ENCODE measurements at regions not wholly inside any gene's neighbourhood (a gene's known extent, or its start where the extent isn't known, plus 50 kb on each side); places are given as distances from the start of the nearest gene placed in this dataset.

GRCh38 chr2:4909346-4910009 lies 782.7 kb upstream of the SOX11 start:
- TF ChIP-seq CTCF (IDR thresholded peaks at IDR 0.05), result no peak
- TF ChIP-seq EZH2phosphoT487 (IDR thresholded peaks at IDR 0.05), result no peak

Measured in neural progenitor cell (in vitro differentiated cells).